ENCODE measurements at regions not wholly inside any gene's neighbourhood (a gene's known extent, or its start where the extent isn't known, plus 50 kb on each side); places are given as distances from the start of the nearest gene placed in this dataset.

DNA sequence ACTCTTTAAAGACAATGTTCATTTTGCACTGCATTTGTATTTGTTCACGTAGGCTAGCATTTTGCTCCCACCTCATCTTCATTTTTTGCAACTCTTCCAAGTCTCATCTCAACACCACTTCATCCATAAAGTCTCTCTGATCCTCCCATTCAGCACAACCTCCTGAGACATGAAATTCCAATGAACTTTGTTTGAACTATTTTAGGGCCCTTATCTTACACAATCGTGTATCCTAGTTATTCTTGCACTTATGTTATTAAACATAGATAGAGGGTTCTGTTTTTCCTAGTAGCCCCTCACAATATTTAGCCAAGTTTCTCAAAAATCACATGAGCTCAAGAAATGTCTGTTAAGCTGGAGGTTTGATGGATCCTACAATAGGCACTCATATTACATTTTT is 500.5 kb upstream of the ADAMTS5 start:
- Histone ChIP-seq H3K27me3 (ENCODE audit: insufficient read depth, low read length, poor library complexity) (no peaks in the 10 kb centered on the region), H3K36me3 (ENCODE audit: insufficient read depth, low read length) (no peaks in the 10 kb centered on the region), H3K9ac (ENCODE audit: low read depth, low read length) (no peak overlapping the region), H3K4me3 (ENCODE audit: low read depth in 1 of 2, low read length in 2 of 2) (no peak overlapping the region), H3K9me3 (ENCODE audit: insufficient read depth, low read length, severe bottlenecking) (no peaks in the 10 kb centered on the region), H3K4me2 (ENCODE audit: insufficient read depth, low read length) (no peak overlapping the region), H3K4me1 (ENCODE audit: insufficient read depth, low read length) (no peaks in the 10 kb centered on the region), H3K79me2 (ENCODE audit: insufficient read depth, low read length) (no peaks in the 10 kb centered on the region), H3K27ac (ENCODE audit: low read length) (no peak overlapping the region), H2AFZ (ENCODE audit: low read depth, low read length) (no peak overlapping the region), H4K20me1 (ENCODE audit: insufficient read depth, low read length) (no peaks in the 10 kb centered on the region)
- ATAC-seq (ENCODE audit: insufficient read depth, low read depth): no peak
- DNase-seq: no peak
- TF ChIP-seq EZH2 (IDR thresholded peaks at IDR 0.05; ENCODE audit: borderline replicate concordance, low read depth, low read length, severe bottlenecking) (no peak), CTCF (IDR thresholded peaks at IDR 0.05; ENCODE audit: borderline replicate concordance, extremely low read depth, low read length, poor library complexity, severe bottlenecking) (no peak)

- no peak for TF ChIP-seq CTCF (IDR thresholded peaks at IDR 0.05; ENCODE audit: borderline replicate concordance, extremely low read depth, low read length, poor library complexity, severe bottlenecking)
- no peak for TF ChIP-seq EZH2 (IDR thresholded peaks at IDR 0.05; ENCODE audit: borderline replicate concordance, low read depth, low read length, severe bottlenecking)
- H2AFZ ChIP-seq (ENCODE audit: low read depth, low read length): no peak overlapping the region
- no peak overlapping the region for H3K9ac ChIP-seq (ENCODE audit: low read depth, low read length)
- no peaks in the 10 kb centered on the region for H3K27me3 ChIP-seq (ENCODE audit: insufficient read depth, low read length, poor library complexity)
- ATAC-seq (ENCODE audit: insufficient read depth, low read depth): no peak
- no peak overlapping the region for H3K4me3 ChIP-seq (ENCODE audit: low read depth in 1 of 2, low read length in 2 of 2)
- no peaks in the 10 kb centered on the region for H3K79me2 ChIP-seq (ENCODE audit: insufficient read depth, low read length)
- no peaks in the 10 kb centered on the region for H3K9me3 ChIP-seq (ENCODE audit: insufficient read depth, low read length, severe bottlenecking)
- DNase-seq: no peak
- H3K4me1 ChIP-seq (ENCODE audit: insufficient read depth, low read length): no peaks in the 10 kb centered on the region
- no peak overlapping the region for H3K27ac ChIP-seq (ENCODE audit: low read length)
- no peak overlapping the region for H3K4me2 ChIP-seq (ENCODE audit: insufficient read depth, low read length)
- no peaks in the 10 kb centered on the region for H4K20me1 ChIP-seq (ENCODE audit: insufficient read depth, low read length)
- H3K36me3 ChIP-seq (ENCODE audit: insufficient read depth, low read length): no peaks in the 10 kb centered on the region
Measured at GRCh38 chr21:27466140-27466539, 499.3 kb upstream of the ADAMTS5 start.

DNA sequence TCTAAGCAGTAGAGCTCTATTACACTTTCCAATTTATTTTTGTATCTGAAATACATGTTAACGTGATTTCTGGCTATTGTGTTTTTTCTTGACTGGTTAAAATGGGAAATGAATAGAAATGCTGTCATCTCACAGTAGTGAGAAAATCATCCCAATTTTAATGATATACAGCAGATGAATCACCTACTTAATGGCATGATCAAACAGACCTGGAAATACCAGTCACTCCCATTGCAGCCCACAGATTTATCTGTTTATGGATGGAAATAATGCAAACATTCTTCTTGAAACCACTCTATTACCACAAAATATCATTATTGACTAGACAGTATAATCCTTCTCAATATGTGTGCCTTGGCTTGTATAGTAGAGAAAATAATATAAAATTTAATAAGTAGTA is 497.8 kb upstream of the ADAMTS5 start:
- TF ChIP-seq EZH2 (IDR thresholded peaks at IDR 0.05; ENCODE audit: borderline replicate concordance, low read depth, low read length, severe bottlenecking): no peak
- no peak for TF ChIP-seq CTCF (IDR thresholded peaks at IDR 0.05; ENCODE audit: borderline replicate concordance, extremely low read depth, low read length, poor library complexity, severe bottlenecking)
- no peak overlapping the region for H3K4me2 ChIP-seq (ENCODE audit: insufficient read depth, low read length)
- H3K4me3 ChIP-seq (ENCODE audit: low read depth in 1 of 2, low read length in 2 of 2): no peak overlapping the region
- H3K79me2 ChIP-seq (ENCODE audit: insufficient read depth, low read length): no peaks in the 10 kb centered on the region
- H3K27me3 ChIP-seq (ENCODE audit: insufficient read depth, low read length, poor library complexity): no peaks in the 10 kb centered on the region
- no peak for ATAC-seq (ENCODE audit: insufficient read depth, low read depth)
- no peaks in the 10 kb centered on the region for H3K36me3 ChIP-seq (ENCODE audit: insufficient read depth, low read length)
- no peak overlapping the region for H3K9ac ChIP-seq (ENCODE audit: low read depth, low read length)
- DNase-seq: no peak
- no peak overlapping the region for H2AFZ ChIP-seq (ENCODE audit: low read depth, low read length)
- no peaks in the 10 kb centered on the region for H3K9me3 ChIP-seq (ENCODE audit: insufficient read depth, low read length, severe bottlenecking)
- no peaks in the 10 kb centered on the region for H4K20me1 ChIP-seq (ENCODE audit: insufficient read depth, low read length)
- H3K27ac ChIP-seq (ENCODE audit: low read length): no peak overlapping the region
- no peaks in the 10 kb centered on the region for H3K4me1 ChIP-seq (ENCODE audit: insufficient read depth, low read length)

DNA sequence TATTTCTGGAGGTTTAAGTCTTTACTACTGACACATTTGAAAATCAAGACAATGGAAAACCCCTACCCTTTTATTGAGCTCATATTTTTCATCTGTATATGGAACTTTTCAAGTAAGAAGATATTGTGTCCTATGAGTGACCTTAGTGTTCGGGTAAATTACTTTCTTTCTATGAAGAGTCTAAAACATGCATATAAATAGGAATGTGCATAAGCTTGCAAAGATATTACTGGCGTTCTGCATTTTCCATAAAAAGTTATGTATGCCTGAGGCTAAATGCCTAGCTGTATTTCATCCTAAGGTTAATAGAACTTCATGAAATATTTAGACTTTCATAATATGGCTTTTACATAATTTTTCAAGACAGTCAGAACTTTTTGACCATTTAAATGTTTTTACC is 495.8 kb upstream of the ADAMTS5 start:
- no peak overlapping the region for H3K9ac ChIP-seq (ENCODE audit: low read depth, low read length)
- no peaks in the 10 kb centered on the region for H3K79me2 ChIP-seq (ENCODE audit: insufficient read depth, low read length)
- DNase-seq: no peak
- no peak overlapping the region for H3K27ac ChIP-seq (ENCODE audit: low read length)
- TF ChIP-seq CTCF (IDR thresholded peaks at IDR 0.05; ENCODE audit: borderline replicate concordance, extremely low read depth, low read length, poor library complexity, severe bottlenecking): no peak
- TF ChIP-seq EZH2 (IDR thresholded peaks at IDR 0.05; ENCODE audit: borderline replicate concordance, low read depth, low read length, severe bottlenecking): no peak
- no peak overlapping the region for H3K4me2 ChIP-seq (ENCODE audit: insufficient read depth, low read length)
- no peak for ATAC-seq (ENCODE audit: insufficient read depth, low read depth)
- H3K27me3 ChIP-seq (ENCODE audit: insufficient read depth, low read length, poor library complexity): no peaks in the 10 kb centered on the region
- H3K36me3 ChIP-seq (ENCODE audit: insufficient read depth, low read length): no peaks in the 10 kb centered on the region
- H3K4me1 ChIP-seq (ENCODE audit: insufficient read depth, low read length): no peaks in the 10 kb centered on the region
- no peak overlapping the region for H2AFZ ChIP-seq (ENCODE audit: low read depth, low read length)
- no peaks in the 10 kb centered on the region for H3K9me3 ChIP-seq (ENCODE audit: insufficient read depth, low read length, severe bottlenecking)
- no peak overlapping the region for H3K4me3 ChIP-seq (ENCODE audit: low read depth in 1 of 2, low read length in 2 of 2)
- H4K20me1 ChIP-seq (ENCODE audit: insufficient read depth, low read length): no peaks in the 10 kb centered on the region
